ENCODE measurements at regions not wholly inside any gene's neighbourhood (a gene's known extent, or its start where the extent isn't known, plus 50 kb on each side); places are given as distances from the start of the nearest gene placed in this dataset.

GRCh38 chr13:83950293-83950692, 68.0 kb upstream of the SLITRK1 start:
- Mint-ChIP-seq H3K36me3 (ENCODE audit: insufficient read depth, unreplicated experiment) (no peaks in the 10 kb centered on the region), H3K4me3 (ENCODE audit: unreplicated experiment) (no peak overlapping the region), H3K9me3 (ENCODE audit: unreplicated experiment) (no peaks in the 10 kb centered on the region), H3K4me1 (ENCODE audit: low read depth, unreplicated experiment) (no peaks in the 10 kb centered on the region), H3K27ac (ENCODE audit: unreplicated experiment) (no peak overlapping the region), H3K27me3 (ENCODE audit: insufficient read depth, unreplicated experiment) (no peaks in the 10 kb centered on the region)
- Histone ChIP-seq H3K4me3 (ENCODE audit: low read depth, low read length) (no peak overlapping the region), H3K36me3 (ENCODE audit: control insufficient read depth, insufficient read depth, low read length) (no peaks in the 10 kb centered on the region), H3K9me3 (no peaks in the 10 kb centered on the region), H3K4me1 (no peaks in the 10 kb centered on the region), H3K27me3 (replicated peaks; ENCODE audit: control insufficient read depth, insufficient read depth, low read length) (no peaks in the 10 kb centered on the region)
- CTCF ChIA-PET = no interaction called here
- no peak for DNase-seq
- BruUV-seq (replicated peaks) = no TSS peak
- POLR2A ChIA-PET = no interaction called here
- TF ChIP-seq CTCF (IDR thresholded peaks at IDR 0.05; ENCODE audit: insufficient read depth in 1 of 2, low read depth in 1 of 2, low read length in 1 of 2, severe bottlenecking in 1 of 2, unreplicated experiment in 1 of 2) = no peak
- intact Hi-C loops (cut with micrococcal nuclease; ENCODE audit: unreplicated experiment) = no loop called here

GRCh38 chr13:83943530-83944279, 61.4 kb upstream of the SLITRK1 start:
- no peaks in the 10 kb centered on the region for H3K27me3 ChIP-seq (replicated peaks; ENCODE audit: control insufficient read depth, insufficient read depth, low read length)
- Mint-ChIP-seq H3K4me1 (ENCODE audit: low read depth, unreplicated experiment) (peaks cover 12% of the 10 kb centered on the region), H3K27ac (ENCODE audit: unreplicated experiment) (no peak overlapping the region), H3K36me3 (ENCODE audit: insufficient read depth, unreplicated experiment) (no peaks in the 10 kb centered on the region), H3K27me3 (ENCODE audit: insufficient read depth, unreplicated experiment) (no peaks in the 10 kb centered on the region), H3K9me3 (ENCODE audit: unreplicated experiment) (no peaks in the 10 kb centered on the region), H3K4me3 (ENCODE audit: unreplicated experiment) (no peak overlapping the region)
- H3K36me3 ChIP-seq (ENCODE audit: control insufficient read depth, insufficient read depth, low read length) = no peaks in the 10 kb centered on the region
- intact Hi-C loops (cut with micrococcal nuclease; ENCODE audit: unreplicated experiment) = no loop called here
- H3K4me3 ChIP-seq (ENCODE audit: low read depth, low read length) = no peak overlapping the region
- H3K4me1 ChIP-seq = peaks cover 8% of the 10 kb centered on the region
- no peaks in the 10 kb centered on the region for H3K9me3 ChIP-seq
- POLR2A ChIA-PET = no interaction called here
- CTCF ChIA-PET = no interaction called here
- DNase-seq = no peak
- BruUV-seq (replicated peaks) = no TSS peak
- no peak for TF ChIP-seq CTCF (IDR thresholded peaks at IDR 0.05; ENCODE audit: insufficient read depth in 1 of 2, low read depth in 1 of 2, low read length in 1 of 2, severe bottlenecking in 1 of 2, unreplicated experiment in 1 of 2)

- intact Hi-C loops (cut with micrococcal nuclease; ENCODE audit: unreplicated experiment) = no loop called here
- no peak overlapping the region for H3K27ac Mint-ChIP-seq (ENCODE audit: unreplicated experiment)
- H3K4me1 ChIP-seq = peaks cover 8% of the 10 kb centered on the region
- no TSS peak for BruUV-seq (replicated peaks)
- H3K9me3 ChIP-seq = no peaks in the 10 kb centered on the region
- CTCF ChIA-PET = no interaction called here
- DNase-seq = no peak
- TF ChIP-seq CTCF (IDR thresholded peaks at IDR 0.05; ENCODE audit: insufficient read depth in 1 of 2, low read depth in 1 of 2, low read length in 1 of 2, severe bottlenecking in 1 of 2, unreplicated experiment in 1 of 2) = no peak
- no peaks in the 10 kb centered on the region for H3K27me3 ChIP-seq (replicated peaks; ENCODE audit: control insufficient read depth, insufficient read depth, low read length)
- H3K4me3 ChIP-seq (ENCODE audit: low read depth, low read length) = no peak overlapping the region
- no peak overlapping the region for H3K4me3 Mint-ChIP-seq (ENCODE audit: unreplicated experiment)
- H3K9me3 Mint-ChIP-seq (ENCODE audit: unreplicated experiment) = no peaks in the 10 kb centered on the region
- H3K4me1 Mint-ChIP-seq (ENCODE audit: low read depth, unreplicated experiment) = peaks cover 12% of the 10 kb centered on the region
- H3K27me3 Mint-ChIP-seq (ENCODE audit: insufficient read depth, unreplicated experiment) = no peaks in the 10 kb centered on the region
- no peaks in the 10 kb centered on the region for H3K36me3 Mint-ChIP-seq (ENCODE audit: insufficient read depth, unreplicated experiment)
- POLR2A ChIA-PET = no interaction called here
- no peaks in the 10 kb centered on the region for H3K36me3 ChIP-seq (ENCODE audit: control insufficient read depth, insufficient read depth, low read length)
Measured at GRCh38 chr13:83941701-83942335, 59.5 kb upstream of the SLITRK1 start.

Data from Caco-2 (cell line).